Lower leg skin (tissue), 3 donors: ENCODE measurements at regions not wholly inside any gene's neighbourhood (a gene's known extent, or its start where the extent isn't known, plus 50 kb on each side); places are given as distances from the start of the nearest gene placed in this dataset.

Source experiments
- CTCF ChIP-seq, 3 donors: fragments of 450-650 bp; IDR thresholded peaks; one replicate each; pipeline ENCODE4 v1.5.1; 2016; ENCODE audit warnings: antibody characterized with exemption in 3 of 3, mild to moderate bottlenecking in 3 of 3, moderate library complexity in 2 of 3
- POLR2A ChIP-seq, 2 donors: fragments of 450-650 bp; IDR thresholded peaks; one replicate each; pipeline ENCODE4 v1.6.1; 2016 to 2017; ENCODE audit warnings: antibody characterized with exemption in 2 of 2, mild to moderate bottlenecking in 1 of 2, moderate library complexity in 1 of 2

- TF ChIP-seq CTCF (IDR thresholded peaks at IDR 0.05), result no peak
- no peak for TF ChIP-seq POLR2A (IDR thresholded peaks at IDR 0.05)
Observed at GRCh38 chr6:10184371-10185227, 230.3 kb downstream of the TFAP2A start.
